A549 (cell line): ENCODE measurements at regions not wholly inside any gene's neighbourhood (a gene's known extent, or its start where the extent isn't known, plus 50 kb on each side); places are given as distances from the start of the nearest gene placed in this dataset.

Source experiments
- ATAC-seq, 2 experiments: fragments of 200-7000 bp in 1 of 2; fragments of >200 bp in 1 of 2; cut with Nextera tagmentation in 1 of 2; cut with Tn5 transposase in 1 of 2; 3 replicates each; pipeline versions ENCODE4 v1.8.0 to v1.9.1; 2018 to 2020; ENCODE audit warnings: mild to moderate bottlenecking in 1 of 2, moderate library complexity in 1 of 2
- CTCF ChIA-PET: fragments of 300-600 bp; sonication (Branson Sonifier 250); formaldehyde crosslinking; extraction: SDS; loops from one replicate; lab custom pipeline; 2021; ENCODE audit warnings: antibody characterized with exemption, inconsistent platforms; lab: Yijun Ruan, JAX
- POLR2A ChIA-PET: fragments of 350-600 bp; formaldehyde crosslinking; extraction: SDS; loops from one replicate; lab custom pipeline; 2021; ENCODE audit warnings: antibody characterized with exemption, inconsistent platforms; lab: Yijun Ruan, JAX
- DNase-seq, 2 experiments: peaks; one replicate each; pipeline versions ENCODE4 v3.0.0 to v3.0.0-alpha.2; 2011 to 2016; ENCODE audit warnings: low read depth in 1 of 2, low spot score in 1 of 2
- FAIRE-seq: peaks from 2 replicates; lab custom pipeline; 2011; peaks lifted over from hg19 to GRCh38; lab: Jason Lieb, UNC
- H3K27ac ChIP-seq, 2 experiments: fragments of >200 bp; sonication (Bioruptor Twin); formaldehyde crosslinking; 3 replicates each; pipeline ENCODE4 v1.5.1; 2016 to 2017
- H3K4me1 ChIP-seq: fragments of >200 bp; sonication (Bioruptor Twin); formaldehyde crosslinking; 3 replicates; pipeline ENCODE4 v1.6.1; 2016
- H3K4me2 ChIP-seq: fragments of >200 bp; sonication (Bioruptor Twin); formaldehyde crosslinking; 3 replicates; pipeline ENCODE4 v1.6.1; 2016
- H3K4me3 ChIP-seq: fragments of >200 bp; sonication (Bioruptor Twin); formaldehyde crosslinking; 3 replicates; pipeline ENCODE4 v1.5.1; 2016
- H3K9me3 ChIP-seq: fragments of >200 bp; sonication (Bioruptor Twin); formaldehyde crosslinking; 3 replicates; pipeline ENCODE4 v1.6.1; 2016
- ATOH8 ChIP-seq: fragments of 250-450 bp; sonication (Bioruptor Pico); IDR thresholded peaks from 2 replicates; pipeline ENCODE4 v1.5.0; 2020; ENCODE audit warnings: low read depth, mild to moderate bottlenecking, moderate library complexity
- CBX8 ChIP-seq: fragments of 200-600 bp; sonication (generic); IDR thresholded peaks from 2 replicates; pipeline ENCODE4 v1.6.1; 2016
- CEBPB ChIP-seq, 2 experiments: fragments of >200 bp in 1 of 2; sonication (Bioruptor Twin) in 1 of 2; formaldehyde crosslinking in 1 of 2; IDR thresholded peaks; 2 replicates each; pipeline ENCODE4 v1.6.1; 2012 to 2016
- EP300 ChIP-seq, 2 experiments: fragments of >200 bp; sonication (Bioruptor Twin); formaldehyde crosslinking; IDR thresholded peaks; 2 replicates in 1 of 2; 3 replicates in 1 of 2; pipeline ENCODE4 v1.6.1; 2016 to 2017
- HES2 ChIP-seq: fragments of >200 bp; sonication (Bioruptor Twin); formaldehyde crosslinking; IDR thresholded peaks from 2 replicates; pipeline ENCODE4 v1.6.1; 2016
- MAX ChIP-seq: IDR thresholded peaks from 2 replicates; pipeline ENCODE4 v1.6.1; 2012
- MYC ChIP-seq: IDR thresholded peaks from 2 replicates; pipeline ENCODE4 v1.6.1; 2012; ENCODE audit warnings: mild to moderate bottlenecking, inconsistent platforms, low read length, improper control_type of control experiment, borderline replicate concordance
- NFE2L2 ChIP-seq: fragments of 150-350 bp; conservative IDR thresholded peaks from 2 replicates; pipeline ENCODE4 v1.6.1; 2014; ENCODE audit warnings: low read length
- NPAS2 ChIP-seq: fragments of 250-450 bp; sonication (Bioruptor Pico); IDR thresholded peaks from 2 replicates; pipeline ENCODE4 v1.8.0; 2022; ENCODE audit warnings: mild to moderate bottlenecking, moderate library complexity, borderline replicate concordance
- POLR2AphosphoS2 ChIP-seq: conservative IDR thresholded peaks from 2 replicates; pipeline ENCODE4 v1.6.1; 2012; ENCODE audit warnings: low read length, improper control_type of control experiment, inconsistent platforms
- RCOR1 ChIP-seq: fragments of 150-350 bp; IDR thresholded peaks from 2 replicates; pipeline ENCODE4 v1.6.1; 2014; ENCODE audit warnings: antibody characterized with exemption, low read length, low read depth
- RFX5 ChIP-seq: fragments of 450-650 bp; IDR thresholded peaks from 2 replicates; pipeline ENCODE4 v1.7.1; 2014; ENCODE audit warnings: antibody characterized with exemption, mild to moderate bottlenecking, moderate library complexity
- SREBF2 ChIP-seq: fragments of 450-650 bp; IDR thresholded peaks from 2 replicates; pipeline ENCODE4 v1.6.1; 2014; ENCODE audit warnings: mild to moderate bottlenecking, moderate library complexity
- TFCP2L1 ChIP-seq: fragments of 250-450 bp; sonication (Bioruptor Pico); IDR thresholded peaks from 2 replicates; pipeline ENCODE4 v1.5.0; 2021; ENCODE audit warnings: mild to moderate bottlenecking
- USF2 ChIP-seq: fragments of 450-650 bp; IDR thresholded peaks from 2 replicates; pipeline ENCODE4 v1.6.1; 2014; ENCODE audit warnings: antibody characterized with exemption
- ZFP36 ChIP-seq: fragments of 450-650 bp; IDR thresholded peaks from 2 replicates; pipeline ENCODE4 v1.6.1; 2014; ENCODE audit warnings: borderline replicate concordance; ENCODE audit not compliant: partially characterized antibody
- WGBS: methylation state at CpG from one replicate; pipeline ENCODE4 v1.1.6; 2017; ENCODE audit errors: missing lambda C conversion rate; 5-methylcytosine and 5-hydroxymethylcytosine counted together
- TF ChIP-seq, protein P1 (sequence below): fragments of >200 bp; sonication (Bioruptor Twin); formaldehyde crosslinking; IDR thresholded peaks from 3 replicates; pipeline ENCODE4 v1.5.1; 2016
- TF ChIP-seq, protein P2 (sequence below): IDR thresholded peaks from 2 replicates; pipeline ENCODE4 v1.6.1; 2012

DNA sequence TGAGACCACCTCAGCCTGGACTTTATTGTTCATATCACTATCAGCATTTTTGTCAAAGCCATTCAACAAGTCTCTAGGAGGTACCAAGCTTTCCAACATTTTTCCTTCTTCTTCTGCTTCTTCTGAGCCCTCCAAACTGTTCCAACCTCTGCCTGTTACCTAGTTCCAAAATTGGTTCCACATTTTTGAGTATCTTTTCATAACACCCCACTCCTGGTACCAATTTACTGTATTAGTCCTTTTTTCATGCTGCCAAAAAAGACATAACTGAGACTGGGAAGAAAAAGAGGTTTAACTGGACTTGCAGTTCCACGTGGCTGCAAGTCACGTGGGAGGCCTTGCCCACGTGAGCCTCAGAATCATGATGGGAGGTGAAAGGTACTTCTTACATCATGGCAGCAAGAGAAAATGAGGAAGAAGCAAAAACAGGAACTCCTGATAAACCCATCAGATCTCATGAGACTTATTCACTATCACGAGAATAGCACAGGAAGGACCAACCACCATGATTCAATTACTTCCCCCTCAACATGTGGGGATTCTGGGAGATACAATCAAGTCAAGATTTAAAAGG is 215.1 kb downstream of the PCDH17 start:
- WGBS: 9% methylated on average over 4 of the region's 4 CpGs
- ChIA-PET CTCF (no interaction called here), POLR2A (no interaction called here)
- Histone ChIP-seq H3K4me3 (no peak overlapping the region), H3K9me3 (no peaks in the 10 kb centered on the region), H3K4me2 (no peak overlapping the region), H3K4me1 (no peaks in the 10 kb centered on the region), H3K27ac (no peak overlapping the region)
- FAIRE-seq (no peak), DNase-seq (no peak), ATAC-seq (no peak)
- TF ChIP-seq USF2: 0 out of 2 replicates have a peak, but pooled peaks have one; percentile 9
- TF ChIP-seq NFE2L2: no peak
- TF ChIP-seq, all 56 proteins: peak for 1

- TF ChIP-seq SREBF2: no peak
These were observed 226.4 kb downstream of the PCDH17 start for GRCh38 chr13:57857945-57858344.

DNA sequence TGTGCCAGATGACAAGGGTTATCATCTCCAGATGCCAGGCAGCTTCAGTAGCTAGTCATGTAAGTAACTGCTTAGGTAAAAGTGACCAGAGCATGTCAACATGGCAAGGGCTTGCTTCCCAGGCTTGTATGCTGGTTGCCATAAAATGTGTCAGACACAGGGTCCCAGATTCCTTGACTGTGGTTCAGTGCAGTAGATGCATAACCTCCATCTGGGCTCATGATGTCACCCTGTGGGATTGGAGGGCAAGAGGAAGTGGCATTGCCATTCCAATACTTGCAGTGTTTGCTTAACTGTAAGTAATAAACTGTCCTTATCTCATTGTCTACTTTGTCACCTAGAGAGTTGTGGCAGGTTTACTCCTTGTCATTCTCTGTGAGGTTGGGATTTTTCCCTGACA is 226.8 kb downstream of the PCDH17 start:
- FAIRE-seq (no peak), DNase-seq (no peak), ATAC-seq (no peak)
- ChIA-PET CTCF (no interaction called here), POLR2A (no interaction called here)
- H3K4me1 ChIP-seq: no peaks in the 10 kb centered on the region
- H3K4me2 ChIP-seq: no peak overlapping the region
- H3K9me3 ChIP-seq: no peaks in the 10 kb centered on the region
- no peak for TF ChIP-seq ZFP36
- TF ChIP-seq SREBF2: no peak
- TF ChIP-seq EP300 (IDR thresholded peaks at IDR 0.05): no peak
- TF ChIP-seq TFCP2L1 (CRISPR knock-in tag): no peak
- no peak for TF ChIP-seq CBX8
- H3K27ac ChIP-seq: no peak overlapping the region
- no peak overlapping the region for H3K4me3 ChIP-seq

More at GRCh38 chr13:57857945-57858344, 226.4 kb downstream of the PCDH17 start:
- Histone ChIP-seq H3K4me1 (no peaks in the 10 kb centered on the region), H3K27ac (no peak overlapping the region), H3K4me3 (no peak overlapping the region), H3K9me3 (no peaks in the 10 kb centered on the region), H3K4me2 (no peak overlapping the region)
- ChIA-PET CTCF (no interaction called here), POLR2A (no interaction called here)
- WGBS: 0% methylated on average over 1 of the region's 1 CpG
- no peak for FAIRE-seq
- no peak for ATAC-seq
- DNase-seq: no peak

DNA sequence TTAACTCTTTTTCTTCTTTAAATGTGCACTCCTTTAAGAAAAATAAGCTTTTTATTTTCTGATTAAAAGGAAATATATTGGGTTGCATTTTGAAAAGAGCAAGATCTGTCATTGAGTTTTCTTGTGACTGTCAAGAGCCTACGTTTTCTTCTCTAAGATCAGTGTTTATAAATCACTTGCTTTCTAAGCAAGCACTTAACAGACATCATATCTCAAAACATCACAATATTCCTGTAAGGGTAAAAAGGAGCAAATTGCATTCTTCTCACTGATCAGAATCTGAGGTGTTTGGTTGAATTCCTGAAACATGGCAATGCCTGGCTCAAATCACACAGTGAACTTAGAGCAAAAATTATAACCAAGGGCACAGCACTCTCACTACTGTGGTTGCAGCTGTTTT is 231.3 kb downstream of the PCDH17 start:
- H3K27ac ChIP-seq: no peak overlapping the region
- FAIRE-seq (no peak), ATAC-seq (no peak), DNase-seq (no peak)
- ChIA-PET POLR2A (no interaction called here), CTCF (no interaction called here)
- no peak overlapping the region for H3K4me3 ChIP-seq
- H3K4me2 ChIP-seq: no peak overlapping the region
- TF ChIP-seq ATOH8: no peak
- no peak for TF ChIP-seq RFX5
- no peak for TF ChIP-seq ZFP36
- no peak for TF ChIP-seq RCOR1
- TF ChIP-seq MYC: no peak
- TF ChIP-seq HES2: no peak
- no peak for TF ChIP-seq POLR2AphosphoS2
- no peak for TF ChIP-seq MAX
- TF ChIP-seq NPAS2: no peak
- TF ChIP-seq, protein P1, sequence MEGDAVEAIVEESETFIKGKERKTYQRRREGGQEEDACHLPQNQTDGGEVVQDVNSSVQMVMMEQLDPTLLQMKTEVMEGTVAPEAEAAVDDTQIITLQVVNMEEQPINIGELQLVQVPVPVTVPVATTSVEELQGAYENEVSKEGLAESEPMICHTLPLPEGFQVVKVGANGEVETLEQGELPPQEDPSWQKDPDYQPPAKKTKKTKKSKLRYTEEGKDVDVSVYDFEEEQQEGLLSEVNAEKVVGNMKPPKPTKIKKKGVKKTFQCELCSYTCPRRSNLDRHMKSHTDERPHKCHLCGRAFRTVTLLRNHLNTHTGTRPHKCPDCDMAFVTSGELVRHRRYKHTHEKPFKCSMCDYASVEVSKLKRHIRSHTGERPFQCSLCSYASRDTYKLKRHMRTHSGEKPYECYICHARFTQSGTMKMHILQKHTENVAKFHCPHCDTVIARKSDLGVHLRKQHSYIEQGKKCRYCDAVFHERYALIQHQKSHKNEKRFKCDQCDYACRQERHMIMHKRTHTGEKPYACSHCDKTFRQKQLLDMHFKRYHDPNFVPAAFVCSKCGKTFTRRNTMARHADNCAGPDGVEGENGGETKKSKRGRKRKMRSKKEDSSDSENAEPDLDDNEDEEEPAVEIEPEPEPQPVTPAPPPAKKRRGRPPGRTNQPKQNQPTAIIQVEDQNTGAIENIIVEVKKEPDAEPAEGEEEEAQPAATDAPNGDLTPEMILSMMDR: no peak
- TF ChIP-seq, protein P2, sequence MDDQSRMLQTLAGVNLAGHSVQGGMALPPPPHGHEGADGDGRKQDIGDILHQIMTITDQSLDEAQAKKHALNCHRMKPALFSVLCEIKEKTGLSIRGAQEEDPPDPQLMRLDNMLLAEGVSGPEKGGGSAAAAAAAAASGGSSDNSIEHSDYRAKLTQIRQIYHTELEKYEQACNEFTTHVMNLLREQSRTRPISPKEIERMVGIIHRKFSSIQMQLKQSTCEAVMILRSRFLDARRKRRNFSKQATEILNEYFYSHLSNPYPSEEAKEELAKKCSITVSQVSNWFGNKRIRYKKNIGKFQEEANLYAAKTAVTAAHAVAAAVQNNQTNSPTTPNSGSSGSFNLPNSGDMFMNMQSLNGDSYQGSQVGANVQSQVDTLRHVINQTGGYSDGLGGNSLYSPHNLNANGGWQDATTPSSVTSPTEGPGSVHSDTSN: no peak
- TF ChIP-seq TFCP2L1 (CRISPR knock-in tag): no peak
- no peak for TF ChIP-seq CEBPB (IDR thresholded peaks at IDR 0.05)
- no peaks in the 10 kb centered on the region for H3K9me3 ChIP-seq
- WGBS: 0% methylated on average over 1 of the region's 1 CpG
- H3K4me1 ChIP-seq: no peaks in the 10 kb centered on the region
